ENCODE measurements at regions not wholly inside any gene's neighbourhood (a gene's known extent, or its start where the extent isn't known, plus 50 kb on each side); places are given as distances from the start of the nearest gene placed in this dataset.
"Not testable (repeated sequence)": the region's sequence is repeated elsewhere in the genome, so short reads cannot be mapped to it uniquely, and the experiment has no call there.

- peak; percentile 77 for DNase-seq
Measured at GRCh38 chr5:57429513-57430120, 53.0 kb downstream of the ACTBL2 start.

GRCh38 chr5:57429021-57429420 is 53.6 kb downstream of the ACTBL2 start:
- not testable (repeated sequence) for DNase-seq

GRCh38 chr5:57422993-57423392 is 59.6 kb downstream of the ACTBL2 start:
- no peak for DNase-seq

GRCh38 chr5:57422341-57422740 is 60.3 kb downstream of the ACTBL2 start:
- DNase-seq: no peak

GRCh38 chr5:57420801-57421200 is 61.8 kb downstream of the ACTBL2 start:
- DNase-seq: no peak

- DNase-seq: no peak
Measured at GRCh38 chr5:57417971-57418370, 64.6 kb downstream of the ACTBL2 start.

- DNase-seq: no peak
Measured at GRCh38 chr5:57417320-57417719, 65.3 kb downstream of the ACTBL2 start.

GRCh38 chr5:57416278-57416994 is 66.2 kb downstream of the ACTBL2 start:
- peak; percentile 3 for DNase-seq

- DNase-seq: no peak
Measured at GRCh38 chr5:57414857-57415256, 67.8 kb downstream of the ACTBL2 start.

- no peak for DNase-seq
Measured at GRCh38 chr5:57414191-57414590, 68.4 kb downstream of the ACTBL2 start.

GRCh38 chr5:57413145-57413544 is 69.5 kb downstream of the ACTBL2 start:
- DNase-seq: no peak

- no peak for DNase-seq
Measured at GRCh38 chr5:57412680-57413079, 69.9 kb downstream of the ACTBL2 start.

- no peak for DNase-seq
Measured at GRCh38 chr5:57411982-57412381, 70.6 kb downstream of the ACTBL2 start.

- DNase-seq: no peak
Measured at GRCh38 chr5:57410374-57411320, 72.0 kb downstream of the ACTBL2 start.

GRCh38 chr5:57408714-57409113 is 73.9 kb downstream of the ACTBL2 start:
- DNase-seq: no peak

- DNase-seq: no peak
Measured at GRCh38 chr5:57408285-57408684, 74.3 kb downstream of the ACTBL2 start.

GRCh38 chr5:57407391-57407790 is 75.2 kb downstream of the ACTBL2 start:
- no peak for DNase-seq

- peak; percentile 3 for DNase-seq
Measured at GRCh38 chr5:57406641-57407040, 76.0 kb downstream of the ACTBL2 start.

- DNase-seq: no peak
Measured at GRCh38 chr5:57405984-57406383, 76.6 kb downstream of the ACTBL2 start.

GRCh38 chr5:57402761-57403160 is 79.8 kb downstream of the ACTBL2 start:
- DNase-seq: no peak

- no peak for DNase-seq
Measured at GRCh38 chr5:57402348-57402747, 80.3 kb downstream of the ACTBL2 start.

- DNase-seq: no peak
Measured at GRCh38 chr5:57398413-57399093, 84.1 kb downstream of the ACTBL2 start.

GRCh38 chr5:57396701-57397100 is 85.9 kb downstream of the ACTBL2 start:
- no peak for DNase-seq
